Calu3 (cell line): ENCODE measurements at regions not wholly inside any gene's neighbourhood (a gene's known extent, or its start where the extent isn't known, plus 50 kb on each side); places are given as distances from the start of the nearest gene placed in this dataset.
A peak's percentile ranks its signal among the peaks of the same experiment; 100 is the strongest.

Source experiments
- BruUV-seq: library from RNA; stranded (reverse); fragments of 400-500 nt; replicated peaks from 2 replicates; lab custom pipeline; 2021; lab: Mats Ljungman, UMichigan
- CTCF ChIA-PET: fragments of 300-600 bp; sonication (Branson Sonifier 250); formaldehyde crosslinking; loops from one replicate; lab custom pipeline; 2022; ENCODE audit warnings: antibody characterized with exemption; lab: Charles Lee
- DNase-seq: peaks from one replicate; pipeline ENCODE4 v3.0.0; 2022
- H3K27ac Mint-ChIP-seq: one replicate; pipeline ENCODE4 v1.8.0; 2022; ENCODE audit warnings: mixed read lengths; ENCODE audit not compliant: unreplicated experiment
- H3K27me3 Mint-ChIP-seq: one replicate; pipeline ENCODE4 v1.8.0; 2022; ENCODE audit warnings: mixed read lengths; ENCODE audit not compliant: unreplicated experiment
- H3K36me3 Mint-ChIP-seq: one replicate; pipeline ENCODE4 v1.8.0; 2022; ENCODE audit warnings: mild to moderate bottlenecking, moderate library complexity, mixed read lengths; ENCODE audit not compliant: insufficient read depth, unreplicated experiment
- H3K4me1 Mint-ChIP-seq: one replicate; pipeline ENCODE4 v1.8.0; 2022; ENCODE audit warnings: mild to moderate bottlenecking, low read depth, mixed read lengths; ENCODE audit not compliant: unreplicated experiment
- H3K4me3 Mint-ChIP-seq: one replicate; pipeline ENCODE4 v1.8.0; 2022; ENCODE audit warnings: mild to moderate bottlenecking, low read depth, moderate library complexity, mixed read lengths; ENCODE audit not compliant: unreplicated experiment
- H3K9me3 Mint-ChIP-seq: one replicate; pipeline ENCODE4 v1.8.0; 2022; ENCODE audit warnings: low read depth, mixed read lengths; ENCODE audit not compliant: unreplicated experiment
- intact Hi-C: fragments of 100-400 bp; cut with micrococcal nuclease; formaldehyde crosslinking; loops from one replicate; pipeline ENCODE4 v1.10.0; 2022; ENCODE audit not compliant: unreplicated experiment
- TF ChIP-seq, protein P1 (sequence below): fragments of 200-600 bp; IDR thresholded peaks from one replicate; pipeline ENCODE4 v1.8.0; 2022; ENCODE audit warnings: antibody characterized with exemption; ENCODE audit not compliant: unreplicated experiment

DNA sequence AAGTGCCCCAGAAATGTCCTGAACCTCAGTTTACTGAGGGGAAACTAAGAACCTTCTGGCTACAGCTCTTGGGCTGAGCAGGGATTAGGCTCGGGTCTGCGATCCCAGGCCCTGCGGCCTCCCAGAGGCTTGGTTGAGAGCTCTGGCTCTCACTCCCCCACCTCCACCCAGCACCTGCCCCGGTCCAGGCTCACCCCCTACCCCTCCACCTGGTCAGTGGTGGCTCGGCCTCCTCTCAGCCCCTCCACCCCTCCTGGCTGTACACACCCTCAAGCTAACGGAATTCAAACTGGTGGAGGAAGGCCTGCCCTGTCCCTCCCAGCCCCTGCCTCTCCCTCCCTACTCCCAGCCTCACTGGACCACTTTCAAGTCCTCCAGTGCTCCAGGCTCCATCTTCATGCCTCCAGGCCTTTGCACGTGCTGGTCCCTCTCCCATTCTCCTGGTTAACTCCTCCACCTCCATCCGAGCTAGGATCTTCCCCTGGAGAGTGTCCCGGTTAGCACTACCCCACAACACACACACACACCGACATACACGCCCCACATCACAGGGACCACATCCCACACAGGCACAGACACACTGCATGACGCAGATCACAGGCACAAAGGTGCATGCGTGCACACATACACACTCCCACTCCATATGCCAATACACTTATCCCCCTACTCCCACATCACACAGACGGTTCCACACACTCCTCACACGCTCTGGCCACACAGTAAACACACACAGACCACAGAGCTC, 130.9 kb downstream of the C9orf50 start:
- no TSS peak for BruUV-seq
- Mint-ChIP-seq H3K27me3 (no peaks in the 10 kb centered on the region), H3K9me3 (no peaks in the 10 kb centered on the region), H3K4me1 (peaks cover 66% of the 10 kb centered on the region), H3K27ac (peak overlapping the region; percentile 98), H3K4me3 (peak overlapping the region; percentile 59), H3K36me3 (peaks cover 75% of the 10 kb centered on the region)
- TF ChIP-seq, protein P1, sequence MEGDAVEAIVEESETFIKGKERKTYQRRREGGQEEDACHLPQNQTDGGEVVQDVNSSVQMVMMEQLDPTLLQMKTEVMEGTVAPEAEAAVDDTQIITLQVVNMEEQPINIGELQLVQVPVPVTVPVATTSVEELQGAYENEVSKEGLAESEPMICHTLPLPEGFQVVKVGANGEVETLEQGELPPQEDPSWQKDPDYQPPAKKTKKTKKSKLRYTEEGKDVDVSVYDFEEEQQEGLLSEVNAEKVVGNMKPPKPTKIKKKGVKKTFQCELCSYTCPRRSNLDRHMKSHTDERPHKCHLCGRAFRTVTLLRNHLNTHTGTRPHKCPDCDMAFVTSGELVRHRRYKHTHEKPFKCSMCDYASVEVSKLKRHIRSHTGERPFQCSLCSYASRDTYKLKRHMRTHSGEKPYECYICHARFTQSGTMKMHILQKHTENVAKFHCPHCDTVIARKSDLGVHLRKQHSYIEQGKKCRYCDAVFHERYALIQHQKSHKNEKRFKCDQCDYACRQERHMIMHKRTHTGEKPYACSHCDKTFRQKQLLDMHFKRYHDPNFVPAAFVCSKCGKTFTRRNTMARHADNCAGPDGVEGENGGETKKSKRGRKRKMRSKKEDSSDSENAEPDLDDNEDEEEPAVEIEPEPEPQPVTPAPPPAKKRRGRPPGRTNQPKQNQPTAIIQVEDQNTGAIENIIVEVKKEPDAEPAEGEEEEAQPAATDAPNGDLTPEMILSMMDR, result no peak
- no peak for DNase-seq
- intact Hi-C loops, result loop anchor here (5.0 to 10.0 kb wide), 4 partner anchors 75 to 348 kb away; partner anchors contain the start of gene IER5L
- CTCF ChIA-PET, result interaction anchor here (1.7 kb wide), 1 partner anchor 81 kb away, joined by 4 read pairs; no protein-coding TSS in a partner anchor

DNA sequence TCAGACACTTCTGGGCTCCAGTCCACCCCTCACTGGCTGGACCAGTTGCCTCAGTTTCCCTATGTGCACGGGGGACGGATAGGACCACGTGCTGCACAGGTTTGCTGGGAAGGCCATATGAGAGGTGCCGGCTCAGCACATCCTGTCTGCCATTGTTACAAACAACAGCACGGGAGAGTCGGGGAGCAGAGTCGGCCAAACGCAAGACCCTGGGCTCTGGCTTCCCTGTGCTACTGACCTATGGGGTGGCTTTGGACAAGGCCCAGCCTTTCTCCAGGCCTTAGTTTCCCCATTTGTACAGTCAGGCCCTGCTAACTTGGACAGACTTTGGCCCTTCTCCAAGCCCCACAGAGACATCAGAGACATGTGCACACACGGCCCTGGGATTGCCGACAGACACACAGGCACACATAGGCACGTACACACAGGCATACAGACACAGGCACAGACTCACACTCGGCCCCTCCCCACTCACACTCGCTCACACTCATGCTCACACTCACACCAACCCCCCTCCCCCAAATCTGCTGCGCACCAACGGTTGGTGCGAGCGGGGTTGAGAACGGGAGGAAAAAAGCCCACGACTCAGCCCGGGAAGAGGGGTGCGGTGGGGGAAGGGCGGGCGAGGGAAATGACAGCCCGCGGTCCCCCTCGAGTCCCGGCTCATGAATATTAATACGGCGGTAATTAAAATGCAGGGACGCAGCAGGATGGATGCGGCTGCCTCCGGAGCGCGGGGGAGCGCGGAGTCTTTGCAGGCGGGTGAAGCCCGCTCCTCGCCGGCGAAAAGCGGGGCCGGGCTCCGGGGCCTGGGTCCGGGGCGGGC, 133.0 kb downstream of the C9orf50 start:
- peaks cover 71% of the 10 kb centered on the region for H3K36me3 Mint-ChIP-seq
- H3K27me3 Mint-ChIP-seq, result no peaks in the 10 kb centered on the region
- no peaks in the 10 kb centered on the region for H3K9me3 Mint-ChIP-seq
- DNase-seq, result no peak
- peak overlapping the region; percentile 59 for H3K4me3 Mint-ChIP-seq
- TF ChIP-seq, protein P1, result no peak
- BruUV-seq, result TSS peak; percentile 54
- CTCF ChIA-PET, result no interaction called here
- intact Hi-C loops, result loop anchor here (5.0 to 10.0 kb wide), 4 partner anchors 73 to 346 kb away; partner anchors contain the start of gene IER5L
- H3K27ac Mint-ChIP-seq, result peak overlapping the region; percentile 98
- H3K4me1 Mint-ChIP-seq, result peaks cover 65% of the 10 kb centered on the region

DNA sequence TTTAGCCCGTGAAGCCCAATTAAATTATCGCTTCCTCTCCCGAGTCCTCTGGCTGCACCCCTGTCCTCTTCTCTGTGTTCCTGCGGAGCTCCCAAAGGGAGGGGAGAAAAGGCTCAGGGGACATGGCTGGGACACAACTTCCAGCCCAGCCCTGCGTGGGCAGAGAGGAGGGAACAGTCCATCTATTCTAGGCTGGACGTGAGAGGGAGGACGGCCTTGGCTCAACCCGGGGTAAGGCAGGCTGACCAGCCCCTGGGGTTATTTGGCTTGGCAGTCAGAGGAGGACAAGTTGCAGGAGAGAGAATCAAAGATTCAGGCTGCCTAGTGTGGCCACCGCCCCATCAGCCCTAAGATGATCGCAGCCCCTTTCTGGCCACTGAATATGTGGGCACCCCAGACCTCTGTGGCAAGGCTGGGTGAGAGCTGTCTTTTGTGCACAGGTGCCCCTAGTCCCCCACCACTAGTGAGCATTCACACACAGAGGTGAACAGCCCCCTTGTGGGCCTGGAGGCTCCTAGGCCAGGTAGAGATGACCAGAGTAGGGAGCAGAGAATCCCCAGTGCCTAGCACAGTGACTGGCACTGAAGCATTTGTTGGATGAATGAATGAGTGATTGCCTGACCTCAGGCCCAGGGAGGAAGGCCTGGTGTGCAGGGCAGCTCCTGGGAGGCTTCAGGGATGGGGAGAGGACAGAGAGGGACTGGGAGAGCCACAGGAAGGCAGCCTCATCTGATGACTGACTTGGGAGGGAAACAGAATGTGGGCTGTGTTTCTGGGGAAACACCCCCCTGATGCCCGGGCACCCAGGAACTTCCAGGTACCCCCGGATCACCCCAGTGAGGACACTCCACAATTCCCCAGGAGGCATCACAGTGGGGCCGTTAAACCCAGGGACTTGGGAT, 133.9 kb downstream of the C9orf50 start:
- Mint-ChIP-seq H3K4me3 (peak overlapping the region; percentile 59), H3K27me3 (no peaks in the 10 kb centered on the region), H3K4me1 (peaks cover 65% of the 10 kb centered on the region), H3K9me3 (no peaks in the 10 kb centered on the region), H3K27ac (peak overlapping the region; percentile 98), H3K36me3 (peaks cover 77% of the 10 kb centered on the region)
- intact Hi-C loops, result loop anchor here (5.0 to 10.0 kb wide), 4 partner anchors 72 to 345 kb away; partner anchors contain the start of gene IER5L
- DNase-seq, result peak; percentile 43
- no TSS peak for BruUV-seq
- CTCF ChIA-PET, result interaction anchor here (1.0 kb wide), 1 partner anchor 122 kb away, joined by 5 read pairs; no protein-coding TSS in a partner anchor
- TF ChIP-seq, protein P1, result no peak
